ENCODE measurements at regions not wholly inside any gene's neighbourhood (a gene's known extent, or its start where the extent isn't known, plus 50 kb on each side); places are given as distances from the start of the nearest gene placed in this dataset.

DNA sequence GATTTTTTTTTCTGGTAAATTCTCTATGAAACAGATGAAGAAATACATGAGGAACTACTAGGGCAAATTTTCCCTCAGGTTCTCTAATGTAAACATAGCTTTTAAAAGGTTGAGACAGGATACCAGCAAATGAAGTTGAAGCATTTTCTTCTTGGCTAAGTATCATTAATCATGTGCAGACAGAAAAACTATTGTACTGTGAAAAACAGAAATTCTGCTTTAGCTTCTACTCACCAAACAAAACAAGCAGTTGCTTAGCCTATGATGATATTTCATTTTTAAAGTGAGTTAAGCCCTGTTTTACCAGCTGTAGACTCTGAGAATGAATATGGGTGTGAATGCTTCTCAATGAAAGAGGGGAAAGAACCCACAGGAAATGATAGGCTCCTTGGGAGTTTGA is 358.9 kb downstream of the TRAM1L1 start:
- TF ChIP-seq, protein P1, sequence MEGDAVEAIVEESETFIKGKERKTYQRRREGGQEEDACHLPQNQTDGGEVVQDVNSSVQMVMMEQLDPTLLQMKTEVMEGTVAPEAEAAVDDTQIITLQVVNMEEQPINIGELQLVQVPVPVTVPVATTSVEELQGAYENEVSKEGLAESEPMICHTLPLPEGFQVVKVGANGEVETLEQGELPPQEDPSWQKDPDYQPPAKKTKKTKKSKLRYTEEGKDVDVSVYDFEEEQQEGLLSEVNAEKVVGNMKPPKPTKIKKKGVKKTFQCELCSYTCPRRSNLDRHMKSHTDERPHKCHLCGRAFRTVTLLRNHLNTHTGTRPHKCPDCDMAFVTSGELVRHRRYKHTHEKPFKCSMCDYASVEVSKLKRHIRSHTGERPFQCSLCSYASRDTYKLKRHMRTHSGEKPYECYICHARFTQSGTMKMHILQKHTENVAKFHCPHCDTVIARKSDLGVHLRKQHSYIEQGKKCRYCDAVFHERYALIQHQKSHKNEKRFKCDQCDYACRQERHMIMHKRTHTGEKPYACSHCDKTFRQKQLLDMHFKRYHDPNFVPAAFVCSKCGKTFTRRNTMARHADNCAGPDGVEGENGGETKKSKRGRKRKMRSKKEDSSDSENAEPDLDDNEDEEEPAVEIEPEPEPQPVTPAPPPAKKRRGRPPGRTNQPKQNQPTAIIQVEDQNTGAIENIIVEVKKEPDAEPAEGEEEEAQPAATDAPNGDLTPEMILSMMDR (IDR thresholded peaks at IDR 0.05) = no peak
- no peak for TF ChIP-seq POLR2A (IDR thresholded peaks at IDR 0.05)

Measured in heart left ventricle (tissue), 13 donors.